Brain pericyte (primary cell): ENCODE measurements at regions not wholly inside any gene's neighbourhood (a gene's known extent, or its start where the extent isn't known, plus 50 kb on each side); places are given as distances from the start of the nearest gene placed in this dataset.
A peak's percentile ranks its signal among the peaks of the same experiment; 100 is the strongest.

ENCODE experiments used
- DNase-seq: peaks from one replicate; pipeline ENCODE4 v3.0.0-alpha.2; 2012; ENCODE audit warnings: low read depth, low spot score

- no peak for DNase-seq
These were observed 341.1 kb downstream of the BTG1 start for GRCh38 chr12:91804533-91804932.

GRCh38 chr12:91801048-91801447 lies 344.6 kb downstream of the BTG1 start:
- no peak for DNase-seq

- DNase-seq, result no peak
These were observed 352.0 kb downstream of the BTG1 start for GRCh38 chr12:91793676-91794075.

GRCh38 chr12:91792597-91792996 lies 353.0 kb downstream of the BTG1 start:
- DNase-seq, result no peak

GRCh38 chr12:91786499-91787272 lies 359.0 kb downstream of the BTG1 start:
- DNase-seq, result no peak

GRCh38 chr12:91785655-91786498 lies 359.8 kb downstream of the BTG1 start:
- DNase-seq, result no peak

- DNase-seq, result no peak
These were observed 364.5 kb downstream of the BTG1 start for GRCh38 chr12:91781114-91781513.

- peak; percentile 13 for DNase-seq
These were observed 366.7 kb downstream of the BTG1 start for GRCh38 chr12:91778938-91779400.

- no peak for DNase-seq
These were observed 367.4 kb downstream of the BTG1 start for GRCh38 chr12:91778091-91778832.

- DNase-seq, result no peak
These were observed 368.2 kb downstream of the BTG1 start for GRCh38 chr12:91777268-91777992.

- no peak for DNase-seq
These were observed 371.2 kb downstream of the BTG1 start for GRCh38 chr12:91774434-91774921.

- DNase-seq, result no peak
These were observed 371.8 kb downstream of the BTG1 start for GRCh38 chr12:91773749-91774429.

- DNase-seq, result no peak
These were observed 373.2 kb downstream of the BTG1 start for GRCh38 chr12:91772411-91772810.

- DNase-seq, result no peak
These were observed 375.9 kb downstream of the BTG1 start for GRCh38 chr12:91769736-91770135.

GRCh38 chr12:91767237-91767636 lies 378.4 kb downstream of the BTG1 start:
- no peak for DNase-seq

GRCh38 chr12:91766454-91766853 lies 379.2 kb downstream of the BTG1 start:
- no peak for DNase-seq

- DNase-seq, result no peak
These were observed 381.8 kb downstream of the BTG1 start for GRCh38 chr12:91763654-91764370.

GRCh38 chr12:91753649-91754048 lies 392.0 kb downstream of the BTG1 start:
- no peak for DNase-seq

- no peak for DNase-seq
These were observed 398.7 kb downstream of the BTG1 start for GRCh38 chr12:91746976-91747375.

GRCh38 chr12:91744597-91744996 lies 401.0 kb downstream of the BTG1 start:
- DNase-seq, result no peak
